ENCODE measurements at regions not wholly inside any gene's neighbourhood (a gene's known extent, or its start where the extent isn't known, plus 50 kb on each side); places are given as distances from the start of the nearest gene placed in this dataset.
"Not testable (repeated sequence)": the region's sequence is repeated elsewhere in the genome, so short reads cannot be mapped to it uniquely, and the experiment has no call there.

GRCh38 chr2:186425576-186425975 is 60.5 kb upstream of the ZC3H15 start:
- CTCF ChIA-PET = no interaction called here
- H3K27me3 Mint-ChIP-seq (ENCODE audit: low read depth) = no peaks in the 10 kb centered on the region

GRCh38 chr2:186426153-186427016 is 59.7 kb upstream of the ZC3H15 start:
- ATAC-seq (no peak), DNase-seq (ENCODE audit: low spot score) (no peak)
- peaks cover 19% of the 10 kb centered on the region for H3K4me1 Mint-ChIP-seq
- ChIA-PET CTCF (no interaction called here), POLR2A (no interaction called here)
- no peak overlapping the region for H3K4me3 Mint-ChIP-seq
- H3K36me3 Mint-ChIP-seq = no peaks in the 10 kb centered on the region
- no peaks in the 10 kb centered on the region for H3K9me3 Mint-ChIP-seq
- no peak overlapping the region for H3K27ac Mint-ChIP-seq
- no peaks in the 10 kb centered on the region for H3K27me3 Mint-ChIP-seq (ENCODE audit: low read depth)
- TF ChIP-seq USF2 (CRISPR knock-in tag; IDR thresholded peaks at IDR 0.05) (no peak), ATF6 (CRISPR knock-in tag; IDR thresholded peaks at IDR 0.05) (no peak), TEAD1 (CRISPR knock-in tag; IDR thresholded peaks at IDR 0.05) (no peak), NFYB (CRISPR knock-in tag; conservative IDR thresholded peaks at IDR 0.05; ENCODE audit: low read depth) (no peak), FOXJ3 (CRISPR knock-in tag; IDR thresholded peaks at IDR 0.05; ENCODE audit: borderline replicate concordance) (no peak), NFE2L1 (CRISPR knock-in tag; IDR thresholded peaks at IDR 0.05) (no peak)

More at GRCh38 chr2:186425576-186425975, 60.5 kb upstream of the ZC3H15 start:
- no peaks in the 10 kb centered on the region for H3K9me3 Mint-ChIP-seq
- POLR2A ChIA-PET = no interaction called here
- TF ChIP-seq GRHL2 (CRISPR knock-in tag; IDR thresholded peaks at IDR 0.05; ENCODE audit: insufficient replicate concordance, severe bottlenecking) = no peak
- no peak for TF ChIP-seq CREB1 (CRISPR knock-in tag; IDR thresholded peaks at IDR 0.05)
- TF ChIP-seq ATF6 (CRISPR knock-in tag; IDR thresholded peaks at IDR 0.05) = no peak
- no peak for TF ChIP-seq ZNF219 (CRISPR knock-in tag; IDR thresholded peaks at IDR 0.05; ENCODE audit: borderline replicate concordance)
- TF ChIP-seq CBFB (CRISPR knock-in tag; IDR thresholded peaks at IDR 0.05; ENCODE audit: low read depth) = no peak
- TF ChIP-seq E2F4 (CRISPR knock-in tag; IDR thresholded peaks at IDR 0.05; ENCODE audit: borderline replicate concordance, low read depth) = no peak
- DNase-seq (ENCODE audit: low spot score) (no peak), ATAC-seq (no peak)
- no peaks in the 10 kb centered on the region for H3K36me3 Mint-ChIP-seq
- H3K4me1 Mint-ChIP-seq = peaks cover 25% of the 10 kb centered on the region
- H3K4me3 Mint-ChIP-seq = no peak overlapping the region
- no peak overlapping the region for H3K27ac Mint-ChIP-seq

- DNase-seq (ENCODE audit: low spot score); POLR2A ChIA-PET; H3K36me3 Mint-ChIP-seq; H3K9me3 Mint-ChIP-seq; ATAC-seq; H3K27ac Mint-ChIP-seq; CTCF ChIA-PET; H3K27me3 Mint-ChIP-seq (ENCODE audit: low read depth); H3K4me3 Mint-ChIP-seq: not testable (repeated sequence)
- H3K4me1 Mint-ChIP-seq = peaks cover 15% of the 10 kb centered on the region
These were observed 59.1 kb upstream of the ZC3H15 start for GRCh38 chr2:186427017-186427350.

GRCh38 chr2:186427970-186428369 is 58.1 kb upstream of the ZC3H15 start:
- no peak for TF ChIP-seq ZNF416 (CRISPR knock-in tag; IDR thresholded peaks at IDR 0.05)
- no peak for TF ChIP-seq HMGA2 (CRISPR knock-in tag; IDR thresholded peaks at IDR 0.05)
- no peak for TF ChIP-seq RORB (CRISPR knock-in tag; IDR thresholded peaks at IDR 0.05)
- H3K27ac Mint-ChIP-seq = no peak overlapping the region
- no peak overlapping the region for H3K4me3 Mint-ChIP-seq
- POLR2A ChIA-PET = no interaction called here
- H3K27me3 Mint-ChIP-seq (ENCODE audit: low read depth) = no peaks in the 10 kb centered on the region
- H3K4me1 Mint-ChIP-seq = peaks cover 13% of the 10 kb centered on the region
- CTCF ChIA-PET = no interaction called here
- ATAC-seq = no peak
- peaks cover 4% of the 10 kb centered on the region; the same call in 1 of the 2 replicates for H3K9me3 Mint-ChIP-seq
- DNase-seq (ENCODE audit: low spot score) = no peak
- 0 out of 2 replicates have a peak, but pooled peaks cover 4% of the 10 kb centered on the region for H3K36me3 Mint-ChIP-seq

Measured in WTC11 (cell line).